Neural crest cell (in vitro differentiated cells): ENCODE measurements at regions not wholly inside any gene's neighbourhood (a gene's known extent, or its start where the extent isn't known, plus 50 kb on each side); places are given as distances from the start of the nearest gene placed in this dataset.

Experiments used
- DNase-seq: peaks from one replicate; pipeline ENCODE4 v3.0.0; 2021; ENCODE audit warnings: low read depth, mixed read lengths, low spot score
- H3K27ac Mint-ChIP-seq: one replicate; pipeline ENCODE4 v1.8.0; 2021; ENCODE audit warnings: mild to moderate bottlenecking, mixed read lengths; ENCODE audit not compliant: unreplicated experiment
- H3K27me3 Mint-ChIP-seq: 2 replicates; pipeline ENCODE4 v1.8.0; 2021; ENCODE audit warnings: low read depth, mild to moderate bottlenecking, mixed read lengths
- H3K36me3 Mint-ChIP-seq: 2 replicates; pipeline ENCODE4 v1.8.0; 2021; ENCODE audit warnings: low read depth, mild to moderate bottlenecking, mixed read lengths
- H3K4me1 Mint-ChIP-seq: 2 replicates; pipeline ENCODE4 v1.8.0; 2021; ENCODE audit warnings: mixed read lengths
- H3K4me3 Mint-ChIP-seq: one replicate; pipeline ENCODE4 v1.8.0; 2021; ENCODE audit warnings: mild to moderate bottlenecking, mixed read lengths
- H3K9me3 Mint-ChIP-seq: 2 replicates; pipeline ENCODE4 v1.8.0; 2021; ENCODE audit warnings: mixed read lengths
- TF ChIP-seq, protein P1 (sequence below): fragments of 200-600 bp; sonication (generic); conservative IDR thresholded peaks from 2 replicates; pipeline ENCODE4 v1.5.0; 2021; ENCODE audit warnings: antibody characterized with exemption, mild to moderate bottlenecking

DNA sequence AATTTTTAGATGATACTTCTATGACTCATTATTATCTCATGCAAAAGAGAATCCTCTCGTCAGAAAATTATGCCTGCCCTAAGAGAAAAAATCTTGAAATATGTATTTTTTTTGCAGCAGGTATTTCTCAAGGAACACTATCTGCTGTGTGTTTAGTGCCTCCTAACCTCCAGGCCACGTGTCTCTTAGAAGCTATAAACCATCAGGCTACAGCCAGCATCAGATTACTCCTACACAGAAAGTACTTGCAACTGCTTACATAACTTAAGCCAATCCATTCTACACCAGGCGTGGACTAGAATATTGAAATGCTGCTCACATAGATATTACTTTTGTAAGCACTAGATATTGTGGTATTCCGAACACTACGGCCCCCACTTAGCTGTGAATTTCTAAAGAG, 933.4 kb downstream of the PLA2G4A start:
- no peaks in the 10 kb centered on the region for H3K9me3 Mint-ChIP-seq
- H3K27ac Mint-ChIP-seq: no peak overlapping the region
- H3K36me3 Mint-ChIP-seq: no peaks in the 10 kb centered on the region
- H3K4me3 Mint-ChIP-seq: no peak overlapping the region
- TF ChIP-seq, protein P1, sequence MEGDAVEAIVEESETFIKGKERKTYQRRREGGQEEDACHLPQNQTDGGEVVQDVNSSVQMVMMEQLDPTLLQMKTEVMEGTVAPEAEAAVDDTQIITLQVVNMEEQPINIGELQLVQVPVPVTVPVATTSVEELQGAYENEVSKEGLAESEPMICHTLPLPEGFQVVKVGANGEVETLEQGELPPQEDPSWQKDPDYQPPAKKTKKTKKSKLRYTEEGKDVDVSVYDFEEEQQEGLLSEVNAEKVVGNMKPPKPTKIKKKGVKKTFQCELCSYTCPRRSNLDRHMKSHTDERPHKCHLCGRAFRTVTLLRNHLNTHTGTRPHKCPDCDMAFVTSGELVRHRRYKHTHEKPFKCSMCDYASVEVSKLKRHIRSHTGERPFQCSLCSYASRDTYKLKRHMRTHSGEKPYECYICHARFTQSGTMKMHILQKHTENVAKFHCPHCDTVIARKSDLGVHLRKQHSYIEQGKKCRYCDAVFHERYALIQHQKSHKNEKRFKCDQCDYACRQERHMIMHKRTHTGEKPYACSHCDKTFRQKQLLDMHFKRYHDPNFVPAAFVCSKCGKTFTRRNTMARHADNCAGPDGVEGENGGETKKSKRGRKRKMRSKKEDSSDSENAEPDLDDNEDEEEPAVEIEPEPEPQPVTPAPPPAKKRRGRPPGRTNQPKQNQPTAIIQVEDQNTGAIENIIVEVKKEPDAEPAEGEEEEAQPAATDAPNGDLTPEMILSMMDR: no peak
- no peaks in the 10 kb centered on the region for H3K27me3 Mint-ChIP-seq
- H3K4me1 Mint-ChIP-seq: no peaks in the 10 kb centered on the region
- no peak for DNase-seq

DNA sequence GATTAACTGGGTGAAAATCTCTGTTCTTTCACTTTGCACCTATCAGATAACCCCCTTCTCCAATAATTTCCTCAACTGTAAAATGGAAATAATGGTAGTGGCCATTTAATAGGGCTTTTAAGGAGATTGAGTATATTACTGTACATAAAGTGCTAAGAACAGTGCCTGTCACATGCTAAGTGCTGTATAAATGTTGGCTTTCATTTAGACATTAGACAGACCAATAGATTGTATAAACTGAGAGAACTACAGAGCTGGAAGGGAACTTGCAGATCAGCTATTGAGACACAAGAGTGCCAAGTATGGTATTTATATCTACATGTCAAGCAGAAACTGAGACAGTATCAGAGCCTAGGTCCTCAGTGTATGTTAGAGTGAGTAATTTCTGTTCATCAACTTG, 934.7 kb downstream of the PLA2G4A start:
- TF ChIP-seq, protein P1: no peak
- no peaks in the 10 kb centered on the region for H3K27me3 Mint-ChIP-seq
- H3K27ac Mint-ChIP-seq: no peak overlapping the region
- DNase-seq: no peak
- H3K9me3 Mint-ChIP-seq: no peaks in the 10 kb centered on the region
- H3K36me3 Mint-ChIP-seq: no peaks in the 10 kb centered on the region
- H3K4me3 Mint-ChIP-seq: no peak overlapping the region
- no peaks in the 10 kb centered on the region for H3K4me1 Mint-ChIP-seq

DNA sequence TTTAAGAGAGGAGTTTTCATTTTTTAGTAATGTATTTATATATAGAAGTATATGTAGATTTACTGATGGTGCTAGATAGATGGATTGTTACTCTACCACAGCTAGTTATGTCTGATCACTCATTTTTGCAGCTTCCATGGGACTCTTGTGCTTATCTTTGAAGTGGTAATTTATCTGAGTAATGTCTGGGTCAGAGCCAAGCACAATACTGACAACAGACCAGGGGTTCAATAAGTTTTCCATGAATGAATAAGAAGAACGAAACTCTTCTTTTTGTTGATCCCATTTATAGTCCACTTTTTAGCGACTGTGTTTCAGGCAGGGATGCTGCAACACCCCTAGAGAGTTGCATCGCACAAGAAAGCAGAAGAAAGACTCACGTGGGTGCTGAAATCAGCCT, 935.2 kb downstream of the PLA2G4A start:
- Mint-ChIP-seq H3K27me3 (no peaks in the 10 kb centered on the region), H3K36me3 (no peaks in the 10 kb centered on the region), H3K9me3 (no peaks in the 10 kb centered on the region), H3K4me1 (no peaks in the 10 kb centered on the region), H3K4me3 (no peak overlapping the region), H3K27ac (no peak overlapping the region)
- no peak for DNase-seq
- TF ChIP-seq, protein P1: no peak

DNA sequence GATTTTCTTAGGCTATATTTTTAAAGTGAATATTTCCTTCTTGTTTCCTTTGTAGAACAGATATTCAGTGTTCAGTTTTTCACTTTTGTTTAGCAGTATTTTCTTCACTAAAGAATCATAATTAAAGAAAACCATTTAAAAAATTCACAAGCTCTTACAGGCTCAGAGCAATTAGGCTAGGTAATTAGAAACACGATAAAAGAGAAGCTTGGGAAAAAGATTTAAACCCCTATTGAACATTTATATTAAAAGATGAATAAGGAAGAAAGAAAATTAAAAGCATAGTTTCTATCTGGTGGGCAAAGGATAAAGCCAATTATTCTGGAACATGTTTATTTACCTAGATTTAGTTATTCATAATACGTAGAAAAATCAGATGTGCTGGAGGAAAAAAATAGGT, 942.6 kb downstream of the PLA2G4A start:
- TF ChIP-seq, protein P1: no peak
- Mint-ChIP-seq H3K36me3 (no peaks in the 10 kb centered on the region), H3K27ac (no peak overlapping the region)

DNA sequence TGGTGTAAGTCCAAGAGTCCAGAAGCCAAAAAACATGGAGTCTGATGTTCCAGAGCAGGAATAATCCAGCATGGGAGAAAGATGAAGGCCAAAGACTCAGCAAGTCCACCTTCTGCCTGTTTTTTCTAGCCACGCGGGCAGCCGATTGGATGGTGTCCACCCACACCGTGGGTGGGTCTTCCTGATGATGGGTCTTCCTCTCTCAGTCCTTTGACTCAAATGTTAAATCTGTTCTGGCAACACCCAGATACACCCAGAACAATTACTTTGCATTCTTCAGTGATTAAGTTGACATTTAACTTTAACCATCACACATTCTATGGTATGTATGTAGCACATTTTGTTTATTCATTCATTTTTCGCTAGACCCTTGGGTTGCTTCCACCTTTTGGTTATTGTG, 944.4 kb downstream of the PLA2G4A start:
- H3K9me3 Mint-ChIP-seq: no peaks in the 10 kb centered on the region
- no peak for DNase-seq
- TF ChIP-seq, protein P1: no peak
- H3K27me3 Mint-ChIP-seq: no peaks in the 10 kb centered on the region
- no peaks in the 10 kb centered on the region for H3K4me1 Mint-ChIP-seq
- no peak overlapping the region for H3K27ac Mint-ChIP-seq
- H3K36me3 Mint-ChIP-seq: no peaks in the 10 kb centered on the region
- no peak overlapping the region for H3K4me3 Mint-ChIP-seq

More for the DNA sequence above, 942.6 kb downstream of the PLA2G4A start:
- Mint-ChIP-seq H3K4me3 (no peak overlapping the region), H3K27me3 (no peaks in the 10 kb centered on the region), H3K4me1 (no peaks in the 10 kb centered on the region), H3K9me3 (no peaks in the 10 kb centered on the region)
- DNase-seq: no peak

DNA sequence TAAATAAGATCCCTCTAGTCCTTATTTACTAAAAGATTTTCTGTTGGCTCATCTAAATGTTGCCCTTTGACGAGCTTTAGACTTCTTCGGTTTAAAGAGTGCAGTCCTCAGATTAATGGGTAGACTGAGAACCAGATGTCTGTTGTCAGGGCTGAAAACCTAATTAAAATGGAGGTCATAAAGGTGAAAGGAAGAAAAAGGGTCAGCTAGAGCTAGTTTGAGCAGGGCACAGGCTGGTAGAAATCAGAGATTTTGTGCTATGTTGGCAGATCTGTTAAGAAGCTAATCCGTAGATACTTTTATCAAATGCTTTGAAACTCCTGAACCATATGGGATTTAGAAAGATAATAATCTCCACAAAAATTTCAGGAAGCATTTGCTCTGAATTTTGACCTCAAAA, 959.0 kb downstream of the PLA2G4A start:
- peaks cover 10% of the 10 kb centered on the region for H3K4me1 Mint-ChIP-seq
- no peaks in the 10 kb centered on the region for H3K27me3 Mint-ChIP-seq

More for the DNA sequence above, 959.0 kb downstream of the PLA2G4A start:
- no peaks in the 10 kb centered on the region for H3K9me3 Mint-ChIP-seq
- DNase-seq: no peak
- no peak overlapping the region for H3K27ac Mint-ChIP-seq
- H3K36me3 Mint-ChIP-seq: no peaks in the 10 kb centered on the region
- H3K4me3 Mint-ChIP-seq: peak overlapping the region; percentile 32
- TF ChIP-seq, protein P1: no peak
